Amniotic epithelial cell (primary cell): ENCODE measurements at regions not wholly inside any gene's neighbourhood (a gene's known extent, or its start where the extent isn't known, plus 50 kb on each side); places are given as distances from the start of the nearest gene placed in this dataset.

Experiments
- DNase-seq: peaks from one replicate; pipeline ENCODE4 v3.0.0-alpha.2; 2010; ENCODE audit warnings: low read depth

DNA sequence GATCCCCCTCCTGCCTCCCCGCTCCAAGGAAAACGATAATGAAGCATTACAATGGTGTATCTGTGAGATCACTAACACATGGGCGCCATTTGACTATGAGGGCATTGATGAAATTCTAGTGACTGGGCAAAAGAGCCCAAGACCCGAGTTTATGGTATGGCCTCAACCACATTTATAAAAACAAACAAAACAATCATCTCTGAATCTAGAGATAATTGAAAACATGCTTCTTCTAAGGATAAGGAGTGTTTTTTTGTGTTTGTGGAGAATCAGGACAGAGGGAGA lies 100.9 kb upstream of the SEMA6A start:
- no peak for DNase-seq

DNA sequence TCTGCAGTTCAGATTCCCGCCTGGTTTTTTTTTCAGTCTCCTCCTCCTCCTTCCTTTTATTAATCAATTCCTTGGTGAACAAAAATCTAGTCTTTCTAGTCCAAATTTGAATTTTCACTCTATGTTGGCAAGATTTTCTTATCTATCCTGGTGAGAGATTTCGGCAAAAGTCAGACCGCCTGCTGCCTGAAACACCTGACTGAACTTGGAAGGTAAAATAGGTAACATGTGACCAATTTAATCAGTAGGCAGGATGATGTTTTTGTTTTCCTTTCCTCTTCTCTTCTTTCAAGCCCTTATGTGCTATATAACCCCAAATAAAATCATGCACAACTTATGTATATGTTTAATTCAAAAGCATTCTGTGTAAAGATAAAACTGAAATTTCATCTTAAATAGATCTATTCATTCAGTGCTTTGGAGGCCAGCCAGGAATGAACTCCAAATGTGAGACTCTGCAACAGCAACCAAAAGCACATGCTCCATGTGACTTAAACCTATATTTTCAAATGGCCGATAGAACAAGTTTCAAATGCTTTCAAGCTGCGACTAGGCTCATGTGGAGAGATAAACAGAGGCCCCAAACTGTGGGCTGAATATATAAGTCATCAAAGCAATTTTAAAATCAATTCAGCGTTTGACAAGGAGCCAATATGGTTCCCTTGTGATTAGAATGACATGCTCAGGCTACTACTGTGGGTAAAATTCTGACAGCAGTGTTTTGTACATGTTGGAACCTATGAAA lies 100.4 kb upstream of the SEMA6A start:
- no peak for DNase-seq

DNA sequence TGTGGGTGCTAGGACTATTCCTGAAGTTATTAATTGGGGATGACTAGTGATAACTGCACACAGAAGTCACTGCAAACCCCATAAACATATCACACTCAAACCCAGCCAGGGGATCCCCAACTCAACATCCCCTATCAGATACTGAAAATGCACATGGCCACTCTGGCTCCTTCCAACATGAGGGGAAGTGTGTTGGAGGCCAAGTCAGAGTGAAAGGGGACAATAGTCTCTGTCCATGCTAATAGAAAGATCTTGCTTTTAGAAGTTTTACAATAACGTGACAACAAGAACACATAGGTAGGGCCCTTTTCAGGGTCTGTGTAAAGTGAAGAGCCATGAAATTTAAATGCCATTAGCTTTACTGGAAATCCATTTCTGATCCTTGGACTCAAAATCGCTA lies 98.8 kb upstream of the SEMA6A start:
- DNase-seq, result no peak

DNA sequence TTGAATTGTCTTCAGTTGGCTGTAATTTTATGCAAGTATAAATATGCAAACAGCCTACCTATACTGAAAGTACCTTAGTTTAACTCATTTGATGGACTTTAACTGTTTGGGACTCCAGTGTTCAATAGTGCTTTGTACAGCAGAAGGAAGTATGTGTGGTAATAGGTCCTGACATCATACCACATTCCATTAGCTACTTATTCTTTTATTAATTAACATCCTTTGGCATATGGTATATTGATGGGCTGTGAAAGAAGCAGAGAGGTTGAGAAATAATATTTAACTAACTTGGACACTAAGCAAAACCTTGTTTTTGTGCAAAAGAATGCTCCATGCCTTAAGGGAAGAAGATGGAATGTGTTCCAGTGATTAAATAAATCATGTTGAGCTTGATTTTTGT lies 97.6 kb upstream of the SEMA6A start:
- DNase-seq, result no peak

DNA sequence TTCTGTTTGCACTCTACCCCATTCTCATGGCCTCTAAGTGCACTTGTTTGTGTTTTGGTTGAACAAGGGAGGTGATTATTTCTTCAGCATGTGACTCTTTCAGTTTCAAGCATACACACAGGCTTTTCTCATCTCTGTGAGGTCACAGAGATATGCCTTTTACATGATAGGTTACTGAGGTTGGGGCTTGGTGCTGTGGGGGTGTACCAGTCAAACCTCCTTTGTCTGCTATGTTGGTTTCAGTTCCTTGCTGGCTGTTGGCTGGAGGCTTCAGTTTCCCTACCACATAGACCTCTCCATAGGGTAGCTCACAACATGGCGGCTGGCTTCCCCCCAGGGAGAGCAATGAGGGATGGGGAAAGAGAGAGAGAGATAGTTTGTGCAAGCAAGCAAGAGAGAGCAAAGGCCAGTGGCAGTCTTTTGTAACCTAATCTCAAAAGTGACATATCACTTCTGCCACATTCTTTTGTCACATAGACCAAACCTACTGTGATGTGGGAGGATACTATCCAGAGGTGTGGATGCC lies 96.7 kb upstream of the SEMA6A start:
- no peak for DNase-seq

DNA sequence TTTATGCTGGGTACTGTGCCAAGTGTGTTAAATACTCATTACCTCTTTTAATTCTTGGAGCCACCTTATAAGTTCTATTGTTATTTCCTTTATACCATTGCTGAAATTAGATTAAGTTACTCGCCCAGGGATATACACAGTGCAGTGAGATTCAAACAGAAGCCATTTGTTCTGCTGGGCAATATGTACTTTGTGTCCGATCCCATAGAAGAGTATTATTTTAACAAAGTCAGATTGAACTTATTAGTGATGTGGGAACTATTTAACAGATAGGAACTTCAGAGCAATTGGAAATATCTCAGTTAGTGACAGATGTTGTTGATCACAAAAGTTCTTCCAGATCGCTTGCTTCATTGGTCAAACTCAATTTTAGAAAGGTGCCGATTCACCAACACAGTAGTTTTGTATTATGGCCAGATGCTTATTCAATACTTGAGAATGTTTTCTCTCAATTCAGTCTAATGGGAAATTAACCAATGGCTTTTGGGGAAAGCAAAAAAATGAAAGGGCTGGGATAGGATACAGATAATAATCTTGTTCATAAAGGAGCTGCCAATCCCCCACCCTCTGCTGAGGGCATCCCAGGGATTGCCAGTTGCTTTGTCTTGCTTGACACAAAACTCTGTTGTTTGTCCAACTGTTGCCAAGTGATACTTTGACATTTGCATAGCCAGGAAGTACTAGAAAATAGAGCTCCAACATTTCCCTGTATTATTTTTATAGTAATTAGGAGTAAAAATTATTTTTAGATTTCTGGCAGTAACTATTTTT lies 94.8 kb upstream of the SEMA6A start:
- DNase-seq, result no peak

DNA sequence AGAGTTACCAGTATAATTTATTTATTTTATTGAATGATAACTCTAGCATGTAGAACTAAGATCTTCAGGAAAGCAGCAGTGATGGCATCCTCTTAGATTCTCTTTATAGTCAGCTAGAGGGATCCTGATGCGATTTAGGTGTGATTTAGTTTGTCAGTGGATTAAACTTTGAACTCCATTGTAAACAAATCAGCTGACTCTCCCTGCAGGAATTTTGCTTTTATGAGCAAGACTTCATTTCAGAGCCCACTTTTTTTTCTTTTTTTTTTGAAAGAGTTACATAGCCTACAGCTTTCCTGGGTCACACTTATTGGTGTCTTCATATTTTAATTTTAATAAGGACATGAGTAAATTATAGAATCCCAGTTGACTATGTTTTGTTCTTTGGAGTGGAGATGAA lies 93.8 kb upstream of the SEMA6A start:
- DNase-seq, result no peak

DNA sequence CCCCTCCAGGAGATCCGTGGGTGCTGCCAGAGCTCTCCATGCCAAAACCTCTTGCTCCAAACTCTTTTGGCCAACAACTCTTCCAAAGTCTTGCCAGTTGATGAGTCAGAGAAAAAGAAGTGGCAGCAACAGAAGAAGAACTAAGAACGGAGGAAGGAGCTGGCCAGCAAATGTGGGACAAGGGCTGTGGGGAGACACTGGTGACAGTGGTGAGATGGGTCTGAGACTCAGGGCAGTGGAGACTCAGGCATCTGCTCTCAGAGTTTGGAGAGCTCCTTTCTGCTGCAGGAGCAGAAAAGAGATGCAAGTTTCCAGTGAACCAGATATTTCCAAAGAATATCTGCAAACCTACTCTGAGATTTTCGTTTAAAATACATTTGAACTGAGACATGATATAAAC lies 92.3 kb upstream of the SEMA6A start:
- DNase-seq, result no peak

DNA sequence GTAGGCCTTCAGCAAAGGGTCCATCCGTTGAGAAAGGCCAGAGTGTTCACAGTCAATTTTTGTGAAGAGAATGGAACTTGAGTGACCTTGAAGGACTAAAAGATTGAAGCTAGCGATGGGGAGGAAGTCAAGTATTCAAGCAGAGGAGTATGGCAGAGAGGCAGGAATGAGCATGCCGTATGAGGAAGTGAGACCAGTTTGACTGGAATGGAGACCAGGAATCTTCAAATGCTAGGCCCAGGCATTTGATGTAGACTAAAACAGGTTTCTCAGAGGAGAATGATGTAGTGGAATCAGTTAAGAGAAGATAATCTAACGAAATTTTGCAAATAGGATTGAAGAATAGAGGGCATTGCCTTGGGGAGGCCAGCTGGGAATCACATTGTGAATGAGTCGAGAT lies 90.4 kb upstream of the SEMA6A start:
- no peak for DNase-seq

DNA sequence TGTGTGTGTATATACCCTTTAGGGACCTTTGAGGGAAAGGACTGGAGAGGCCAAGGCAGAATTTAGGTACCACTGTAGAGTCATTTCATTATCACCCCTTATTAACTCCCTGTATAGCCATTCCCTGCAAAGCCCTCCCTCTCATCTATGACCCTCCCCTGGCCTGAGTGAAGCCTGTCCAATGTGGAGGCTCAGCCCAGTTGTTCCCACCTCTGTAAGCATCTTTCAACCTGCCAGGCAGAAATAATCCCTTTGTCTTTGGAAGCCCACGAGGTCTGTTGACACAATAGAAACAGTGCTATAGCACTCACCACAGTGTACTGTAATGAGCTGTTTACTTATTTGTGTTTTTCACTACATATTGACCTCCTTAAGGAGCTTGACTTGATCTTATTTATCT lies 88.5 kb upstream of the SEMA6A start:
- no peak for DNase-seq

DNA sequence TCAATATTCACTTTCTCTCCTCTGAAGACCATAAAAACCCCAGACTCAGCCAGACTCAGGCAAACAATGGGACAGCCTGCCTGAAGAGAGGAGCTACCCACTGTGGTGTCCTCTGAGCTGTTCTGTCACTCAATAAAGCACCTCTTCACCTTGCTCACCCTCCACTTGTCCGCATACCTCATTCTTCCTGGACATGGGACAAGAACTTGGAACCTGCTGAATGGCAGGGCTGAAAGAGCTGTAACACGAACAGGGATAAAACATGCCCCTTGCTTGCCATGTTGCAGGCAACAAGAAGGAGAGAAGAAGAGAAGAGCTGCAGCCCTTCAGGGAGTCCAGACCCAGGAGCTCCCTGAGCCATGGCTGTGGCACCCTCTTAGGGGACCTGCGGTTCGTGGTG lies 86.8 kb upstream of the SEMA6A start:
- DNase-seq, result no peak

DNA sequence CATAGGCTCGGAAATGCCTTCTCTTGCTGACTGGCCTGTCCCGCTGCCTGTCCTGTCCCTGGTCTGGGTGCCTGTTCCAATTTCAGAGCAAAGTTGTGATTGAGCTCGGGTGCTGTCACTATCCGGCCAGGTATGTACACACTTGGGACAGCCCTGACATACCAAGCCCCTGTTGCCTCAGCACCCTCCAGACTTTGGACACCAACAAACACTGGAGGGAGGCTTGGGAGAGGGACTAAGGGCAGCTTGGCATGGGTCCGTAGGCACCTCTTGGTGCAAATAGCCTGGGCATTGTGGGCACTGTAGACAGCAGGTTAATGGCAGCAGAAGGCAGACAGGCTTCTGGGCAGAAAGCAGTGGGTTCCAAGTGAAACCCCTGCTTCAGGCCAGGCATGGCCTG lies 86.3 kb upstream of the SEMA6A start:
- no peak for DNase-seq

DNA sequence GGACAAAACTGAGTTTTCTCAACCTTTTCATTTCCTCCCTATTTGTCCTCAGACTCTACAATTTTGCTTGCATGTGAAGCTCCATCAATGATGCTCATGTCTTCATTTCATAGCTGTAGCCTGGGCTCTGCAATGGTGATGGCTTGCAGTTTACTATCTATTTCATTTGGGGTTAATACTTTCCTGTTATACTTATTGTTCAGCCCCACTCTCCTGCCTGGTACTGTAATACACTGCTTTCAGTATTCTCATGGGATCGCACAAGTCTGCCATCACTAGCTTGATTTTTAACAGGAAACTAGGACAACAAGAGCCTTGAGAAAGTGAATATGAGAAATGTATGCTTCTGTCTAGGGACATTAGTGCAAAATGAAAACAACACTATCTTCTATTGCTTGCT lies 84.2 kb upstream of the SEMA6A start:
- DNase-seq, result no peak

DNA sequence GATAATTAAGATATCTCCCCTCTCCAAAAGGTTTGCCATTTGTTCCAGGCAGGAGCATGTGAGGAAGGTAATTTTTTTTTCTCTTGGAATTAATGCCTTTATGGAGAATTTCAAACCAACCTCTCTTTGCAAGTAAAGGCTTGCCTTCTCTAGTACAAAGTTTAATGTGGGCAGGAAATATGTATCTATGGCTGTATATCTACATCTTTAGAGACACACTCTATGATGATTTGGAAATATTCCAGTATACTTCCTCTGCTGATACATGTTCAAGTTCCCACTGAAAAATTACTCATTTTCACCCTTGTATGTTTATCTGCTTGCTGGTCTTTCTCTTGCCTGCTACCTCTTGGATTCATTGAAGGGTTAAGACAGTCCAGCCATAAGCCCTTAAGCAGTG lies 83.5 kb upstream of the SEMA6A start:
- DNase-seq, result no peak

DNA sequence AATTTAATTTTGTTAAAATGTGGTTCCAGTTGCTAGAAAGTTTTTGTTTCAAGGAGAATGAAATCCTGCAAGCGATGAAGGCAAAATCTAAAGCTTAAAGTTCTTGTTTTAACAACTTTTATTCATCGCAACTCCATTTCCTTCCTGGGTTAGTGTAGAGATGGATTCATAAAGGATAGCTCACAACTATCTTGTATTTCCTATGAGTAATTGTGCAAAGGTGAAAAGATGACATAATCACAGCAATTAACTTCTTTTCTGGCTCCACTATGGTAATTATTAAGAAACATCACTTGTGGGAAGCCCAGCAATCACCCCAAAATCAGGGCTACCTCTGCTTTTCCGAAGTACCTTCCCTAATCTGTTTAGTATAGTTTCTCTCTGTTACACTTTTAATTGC lies 80.8 kb upstream of the SEMA6A start:
- DNase-seq, result no peak

DNA sequence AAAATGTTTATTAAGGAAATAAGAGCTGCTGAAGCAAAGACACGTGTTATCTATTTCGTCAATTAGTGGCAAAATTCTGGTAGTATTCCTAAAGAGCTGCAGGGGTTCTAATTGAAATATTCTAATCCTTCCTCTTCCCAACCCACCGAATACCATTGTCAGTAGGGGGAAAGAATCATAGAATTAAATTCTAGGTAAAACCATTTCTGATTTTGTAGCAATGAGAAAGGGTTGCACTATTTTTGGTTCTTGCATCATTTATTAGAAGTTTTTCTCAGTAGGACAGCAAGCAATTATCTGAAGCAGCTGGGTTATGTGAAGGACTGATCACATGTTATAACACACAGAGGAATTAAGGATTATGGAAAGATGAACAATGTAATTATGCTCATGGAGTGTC lies 80.3 kb upstream of the SEMA6A start:
- DNase-seq, result no peak

DNA sequence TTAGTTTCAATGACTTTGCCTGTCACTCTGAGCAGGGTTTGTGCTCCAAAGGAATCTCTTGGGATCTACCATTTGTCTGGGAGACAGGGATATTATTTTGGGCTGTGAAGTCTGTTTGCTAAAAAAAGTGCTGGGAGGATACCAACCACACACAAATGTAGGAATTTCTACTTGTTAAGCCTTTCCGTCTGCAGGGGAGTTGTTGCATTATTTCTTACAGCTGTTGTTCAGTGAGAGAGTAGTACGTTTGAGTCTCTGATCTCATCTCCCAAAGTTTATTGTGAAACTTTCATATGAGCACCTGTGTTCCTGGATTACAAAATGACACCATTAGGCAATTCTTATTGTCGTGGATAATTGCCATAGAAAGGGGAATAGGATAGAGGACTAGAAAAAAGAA lies 78.3 kb upstream of the SEMA6A start:
- DNase-seq, result no peak

DNA sequence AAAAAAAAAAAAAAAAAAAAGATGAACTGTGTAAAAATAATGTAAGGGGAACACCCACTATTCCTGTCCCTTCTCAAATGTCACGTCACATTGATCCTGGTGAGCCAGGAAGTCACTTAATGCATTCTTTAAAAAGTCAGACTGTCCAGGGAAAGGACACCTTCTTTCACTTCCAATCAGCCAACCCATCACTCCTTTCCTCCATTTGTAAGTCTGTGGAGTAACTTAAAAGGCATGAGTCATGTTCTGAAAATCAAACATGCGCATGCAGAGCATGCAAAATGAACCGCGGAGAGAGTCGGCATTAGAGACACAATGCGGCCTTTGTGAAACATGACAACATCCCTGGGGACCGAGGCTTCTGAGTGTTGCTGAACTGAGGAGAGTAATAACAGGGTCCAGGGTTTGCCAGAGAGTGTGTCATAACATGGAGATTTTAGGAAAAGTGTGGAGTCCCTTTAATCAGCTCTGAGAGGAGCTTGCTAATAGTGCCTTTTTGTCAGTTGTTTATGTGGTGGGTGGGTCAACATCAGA lies 77.6 kb upstream of the SEMA6A start:
- peak; percentile 0 for DNase-seq

DNA sequence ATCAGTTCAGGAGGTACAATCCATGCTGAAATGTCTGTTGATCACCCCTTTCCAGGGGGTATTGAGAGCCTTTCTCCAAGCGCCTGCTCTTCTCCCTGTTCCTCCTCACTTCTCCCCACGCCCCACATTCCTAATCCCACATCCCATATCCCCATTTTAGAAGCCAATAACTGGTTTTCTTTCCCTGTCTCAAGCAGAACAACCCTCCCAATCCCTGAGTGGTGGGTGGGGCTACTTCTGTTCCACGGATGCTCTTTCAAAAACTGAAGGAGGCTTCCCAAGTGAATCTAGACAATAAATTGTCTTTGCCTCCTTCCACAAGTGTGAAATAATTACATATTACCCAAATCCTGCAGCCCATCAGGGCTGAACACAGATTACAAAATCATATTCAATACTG lies 77.0 kb upstream of the SEMA6A start:
- no peak for DNase-seq

DNA sequence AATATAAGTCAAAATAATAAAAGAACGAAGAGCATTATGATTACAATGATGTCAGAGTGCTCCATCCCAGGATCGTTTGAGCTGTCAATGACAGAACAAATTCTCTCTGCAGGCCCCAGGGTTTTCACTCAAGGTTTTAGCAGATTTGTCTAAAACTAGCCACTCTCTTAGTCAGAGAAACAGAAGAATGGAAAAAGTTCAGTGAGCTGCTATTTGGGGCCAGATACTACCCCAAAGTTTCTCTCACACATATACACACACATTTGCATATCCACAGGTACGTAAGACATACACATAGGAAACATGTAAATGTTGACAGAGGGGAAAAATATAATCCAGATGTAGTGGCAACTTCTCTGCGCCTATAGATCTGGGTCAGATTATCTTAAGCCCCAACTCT lies 76.3 kb upstream of the SEMA6A start:
- no peak for DNase-seq

DNA sequence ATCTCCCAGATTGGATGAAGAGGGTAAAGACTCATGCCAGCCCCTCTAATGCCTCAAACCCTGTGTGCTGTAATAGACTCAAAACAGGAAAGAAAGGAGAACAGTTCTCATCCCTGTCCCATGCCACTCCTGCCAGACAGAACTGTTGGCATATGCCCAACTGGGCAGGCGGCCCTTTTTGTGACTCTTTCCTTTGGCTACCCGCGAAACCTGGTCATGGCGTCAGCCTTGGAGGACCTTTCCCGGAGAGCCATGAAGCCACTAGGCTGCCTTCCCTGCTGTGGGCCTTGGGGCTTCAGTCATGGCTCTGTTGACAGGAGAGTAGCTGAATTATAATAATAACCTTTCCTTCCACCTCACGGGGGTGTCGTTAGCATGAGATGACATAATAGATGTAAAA lies 75.9 kb upstream of the SEMA6A start:
- DNase-seq, result no peak

DNA sequence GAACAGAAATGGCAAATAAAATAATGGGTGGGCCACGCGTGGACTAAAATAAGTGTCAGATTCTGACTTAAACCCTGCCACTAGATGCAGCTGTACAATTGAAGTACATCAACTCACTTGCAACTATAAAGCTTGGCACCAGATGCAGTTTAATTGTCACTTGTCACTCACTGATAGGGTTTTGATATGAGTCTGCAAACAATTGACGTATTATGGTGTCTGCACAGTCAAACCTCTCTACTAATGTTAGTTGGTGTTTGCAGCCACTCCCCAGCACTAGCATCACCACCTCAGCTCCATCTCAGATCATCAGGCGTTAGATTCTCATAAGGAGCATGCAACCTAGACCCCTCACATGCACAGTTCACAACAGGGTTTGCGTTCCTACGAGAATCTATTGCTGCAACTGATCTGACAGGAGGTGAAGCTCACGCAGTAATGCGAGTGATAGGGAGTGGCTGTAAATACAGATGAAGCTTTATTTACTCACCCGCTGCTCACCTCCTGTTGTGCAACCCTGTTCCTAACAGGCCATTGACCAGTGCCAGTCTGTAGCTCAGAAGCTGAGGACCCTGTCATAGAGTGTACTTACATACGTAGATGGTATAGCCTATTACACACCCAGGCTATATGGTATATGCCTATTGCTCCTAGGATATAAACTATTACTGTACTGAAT lies 72.1 kb upstream of the SEMA6A start:
- no peak for DNase-seq

DNA sequence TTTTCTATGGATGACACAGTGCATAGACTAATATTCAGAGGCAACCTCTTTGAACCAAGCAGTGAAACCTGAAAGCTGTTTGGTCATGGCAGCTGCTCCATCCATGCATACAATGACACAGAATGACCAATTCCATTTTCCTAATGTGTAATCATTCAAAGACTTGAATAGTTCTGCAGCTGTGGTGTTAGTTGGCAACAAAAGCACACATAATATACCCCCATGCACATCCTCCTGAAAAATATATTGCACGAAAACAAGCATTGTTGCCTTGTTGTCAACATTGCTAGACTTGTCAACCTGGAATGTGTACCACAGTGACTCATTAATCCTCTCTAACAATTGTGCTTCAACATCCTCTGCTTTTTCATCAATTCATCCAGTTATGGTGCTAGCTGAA lies 71.0 kb upstream of the SEMA6A start:
- DNase-seq, result no peak
